MM.1S (cell line): ENCODE measurements at regions not wholly inside any gene's neighbourhood (a gene's known extent, or its start where the extent isn't known, plus 50 kb on each side); places are given as distances from the start of the nearest gene placed in this dataset.

Experiments used
- DNase-seq: peaks from one replicate; pipeline ENCODE4 v3.0.0-alpha.2; 2015
- H2AFZ ChIP-seq: fragments of 300-600 bp; sonication (generic); 2 replicates; pipeline ENCODE4 v1.6.0; 2016; ENCODE audit warnings: antibody characterized with exemption, low read length
- H3F3A ChIP-seq: fragments of 300-600 bp; sonication (generic); 2 replicates; pipeline ENCODE4 v1.6.1; 2016; ENCODE audit warnings: mild to moderate bottlenecking, antibody characterized with exemption, low read length, moderate library complexity, mixed read lengths; ENCODE audit not compliant: insufficient read depth
- H3K27ac ChIP-seq: fragments of 300-600 bp; sonication (generic); 2 replicates; pipeline ENCODE4 v1.5.1; 2016; ENCODE audit warnings: mild to moderate bottlenecking, low read length
- H3K27me3 ChIP-seq: fragments of 300-600 bp; sonication (generic); replicated peaks from 2 replicates; pipeline ENCODE4 v1.6.0; 2016; ENCODE audit warnings: low read length; ENCODE audit not compliant: insufficient read depth
- H3K36me3 ChIP-seq: fragments of 300-600 bp; sonication (generic); replicated peaks from 2 replicates; pipeline ENCODE4 v1.6.1; 2016; ENCODE audit warnings: mild to moderate bottlenecking, low read length, mixed read lengths; ENCODE audit not compliant: insufficient read depth
- H3K4me1 ChIP-seq: fragments of 300-600 bp; sonication (generic); 2 replicates; pipeline ENCODE4 v1.6.1; 2016; ENCODE audit warnings: low read length, mixed read lengths
- H3K4me2 ChIP-seq: fragments of 300-600 bp; sonication (generic); 2 replicates; pipeline ENCODE4 v1.6.0; 2016; ENCODE audit warnings: low read depth, low read length
- H3K4me3 ChIP-seq: fragments of 300-600 bp; sonication (generic); 2 replicates; pipeline ENCODE4 v1.5.1; 2016; ENCODE audit warnings: low read length, mixed read lengths
- H3K79me2 ChIP-seq: fragments of 300-600 bp; sonication (generic); 2 replicates; pipeline ENCODE4 v1.6.1; 2016; ENCODE audit warnings: mixed run types, low read length, mixed read lengths
- H3K9ac ChIP-seq: fragments of 300-600 bp; sonication (generic); 2 replicates; pipeline ENCODE4 v1.6.1; 2016; ENCODE audit warnings: low read length, mixed read lengths
- H3K9me2 ChIP-seq: fragments of 300-600 bp; sonication (generic); replicated peaks from 2 replicates; pipeline ENCODE4 v1.6.1; 2016; ENCODE audit warnings: mild to moderate bottlenecking, low read length, mixed read lengths; ENCODE audit not compliant: insufficient read depth
- H3K9me3 ChIP-seq: fragments of 300-600 bp; sonication (generic); replicated peaks from 2 replicates; pipeline ENCODE4 v1.6.1; 2016; ENCODE audit warnings: mild to moderate bottlenecking, low read length, mixed read lengths; ENCODE audit not compliant: insufficient read depth
- H4K20me1 ChIP-seq: fragments of 300-600 bp; sonication (generic); 2 replicates; pipeline ENCODE4 v1.6.1; 2016; ENCODE audit warnings: mild to moderate bottlenecking, low read length, moderate library complexity, mixed read lengths; ENCODE audit not compliant: insufficient read depth
- EZH2 ChIP-seq: fragments of 300-600 bp; sonication (generic); optimal IDR thresholded peaks from 2 replicates; pipeline ENCODE3; 2017; ENCODE audit warnings: low read depth, mild to moderate bottlenecking, antibody characterized with exemption, low read length, mixed read lengths
- EZH2phosphoT487 ChIP-seq: fragments of 300-600 bp; sonication (generic); IDR thresholded peaks from 2 replicates; pipeline ENCODE4 v1.6.1; 2018; ENCODE audit warnings: antibody characterized with exemption, low read length
- TF ChIP-seq, protein P1 (sequence below): fragments of 300-600 bp; sonication (generic); IDR thresholded peaks from 2 replicates; pipeline ENCODE4 v1.5.1; 2016; ENCODE audit warnings: antibody characterized with exemption, low read length, mixed read lengths

DNA sequence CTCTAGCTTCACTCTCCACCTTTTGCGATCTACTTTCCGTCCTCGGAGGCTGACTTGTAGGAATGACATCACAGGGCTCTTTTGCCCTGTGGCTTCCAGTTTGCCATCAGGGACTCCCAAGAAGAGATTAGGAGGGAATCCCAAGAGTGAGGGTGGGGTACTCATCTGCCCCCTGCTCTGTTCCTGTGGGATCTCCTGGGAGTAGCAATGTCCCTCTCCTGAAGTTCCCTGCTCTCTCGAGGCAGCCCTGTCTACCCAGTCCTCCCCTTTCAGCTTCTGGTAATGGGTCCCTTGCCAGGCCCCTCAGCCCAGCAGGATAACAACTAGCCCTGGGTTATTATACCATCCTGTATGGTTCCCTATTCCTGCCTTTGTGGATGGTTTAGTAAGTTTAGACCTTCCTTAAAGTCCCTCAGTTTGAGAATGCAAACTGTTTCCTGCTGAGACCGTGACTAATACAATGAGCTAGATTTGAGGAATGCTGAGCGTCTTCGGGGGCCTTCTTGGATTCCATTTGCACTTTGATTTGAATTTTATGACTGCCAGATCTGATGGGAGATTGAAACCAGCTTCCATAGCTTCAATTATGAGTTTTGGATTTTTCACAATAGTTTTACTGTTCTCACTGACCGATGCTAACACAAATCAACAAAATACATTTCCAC lies 73.7 kb upstream of the IPO5 start:
- TF ChIP-seq EZH2: no peak
- TF ChIP-seq EZH2phosphoT487: no peak
- TF ChIP-seq, protein P1, sequence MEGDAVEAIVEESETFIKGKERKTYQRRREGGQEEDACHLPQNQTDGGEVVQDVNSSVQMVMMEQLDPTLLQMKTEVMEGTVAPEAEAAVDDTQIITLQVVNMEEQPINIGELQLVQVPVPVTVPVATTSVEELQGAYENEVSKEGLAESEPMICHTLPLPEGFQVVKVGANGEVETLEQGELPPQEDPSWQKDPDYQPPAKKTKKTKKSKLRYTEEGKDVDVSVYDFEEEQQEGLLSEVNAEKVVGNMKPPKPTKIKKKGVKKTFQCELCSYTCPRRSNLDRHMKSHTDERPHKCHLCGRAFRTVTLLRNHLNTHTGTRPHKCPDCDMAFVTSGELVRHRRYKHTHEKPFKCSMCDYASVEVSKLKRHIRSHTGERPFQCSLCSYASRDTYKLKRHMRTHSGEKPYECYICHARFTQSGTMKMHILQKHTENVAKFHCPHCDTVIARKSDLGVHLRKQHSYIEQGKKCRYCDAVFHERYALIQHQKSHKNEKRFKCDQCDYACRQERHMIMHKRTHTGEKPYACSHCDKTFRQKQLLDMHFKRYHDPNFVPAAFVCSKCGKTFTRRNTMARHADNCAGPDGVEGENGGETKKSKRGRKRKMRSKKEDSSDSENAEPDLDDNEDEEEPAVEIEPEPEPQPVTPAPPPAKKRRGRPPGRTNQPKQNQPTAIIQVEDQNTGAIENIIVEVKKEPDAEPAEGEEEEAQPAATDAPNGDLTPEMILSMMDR: no peak
- H3K4me1 ChIP-seq: no peaks in the 10 kb centered on the region
- H3K9me3 ChIP-seq: no peaks in the 10 kb centered on the region
- no peaks in the 10 kb centered on the region for H3K27me3 ChIP-seq
- no peak overlapping the region for H3K4me2 ChIP-seq
- no peaks in the 10 kb centered on the region for H3K9me2 ChIP-seq
- H2AFZ ChIP-seq: no peak overlapping the region
- H4K20me1 ChIP-seq: no peaks in the 10 kb centered on the region
- no peaks in the 10 kb centered on the region for H3K79me2 ChIP-seq
- H3K4me3 ChIP-seq: no peak overlapping the region
- H3F3A ChIP-seq: no peaks in the 10 kb centered on the region
- no peak overlapping the region for H3K27ac ChIP-seq
- no peaks in the 10 kb centered on the region for H3K36me3 ChIP-seq
- no peak for DNase-seq
- no peak overlapping the region for H3K9ac ChIP-seq

DNA sequence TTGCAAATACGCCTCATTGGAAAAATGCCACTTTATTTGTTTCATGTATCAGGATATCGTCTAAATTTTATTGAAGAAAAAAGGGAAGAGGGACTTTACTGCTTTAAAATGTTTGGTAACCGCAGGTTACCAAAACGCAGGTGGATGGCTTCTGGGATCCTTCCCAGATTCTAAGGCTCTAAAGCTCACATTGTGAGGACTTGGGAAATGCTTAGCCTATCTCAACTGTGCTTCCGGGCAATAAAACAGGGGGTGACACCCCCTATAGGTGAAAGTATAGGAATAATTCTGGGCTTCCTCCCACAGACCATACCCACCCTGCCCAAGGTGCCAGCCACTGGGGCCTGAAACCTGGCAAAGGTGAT lies 73.2 kb upstream of the IPO5 start:
- no peaks in the 10 kb centered on the region for H4K20me1 ChIP-seq
- no peak overlapping the region for H3K27ac ChIP-seq
- DNase-seq: no peak
- no peaks in the 10 kb centered on the region for H3K4me1 ChIP-seq
- no peak for TF ChIP-seq EZH2phosphoT487
- H2AFZ ChIP-seq: no peak overlapping the region
- no peak overlapping the region for H3K4me2 ChIP-seq
- H3K79me2 ChIP-seq: no peaks in the 10 kb centered on the region
- no peak overlapping the region for H3K4me3 ChIP-seq
- no peaks in the 10 kb centered on the region for H3F3A ChIP-seq
- no peaks in the 10 kb centered on the region for H3K9me3 ChIP-seq
- H3K27me3 ChIP-seq: no peaks in the 10 kb centered on the region
- no peaks in the 10 kb centered on the region for H3K9me2 ChIP-seq
- H3K9ac ChIP-seq: no peak overlapping the region
- H3K36me3 ChIP-seq: no peaks in the 10 kb centered on the region

DNA sequence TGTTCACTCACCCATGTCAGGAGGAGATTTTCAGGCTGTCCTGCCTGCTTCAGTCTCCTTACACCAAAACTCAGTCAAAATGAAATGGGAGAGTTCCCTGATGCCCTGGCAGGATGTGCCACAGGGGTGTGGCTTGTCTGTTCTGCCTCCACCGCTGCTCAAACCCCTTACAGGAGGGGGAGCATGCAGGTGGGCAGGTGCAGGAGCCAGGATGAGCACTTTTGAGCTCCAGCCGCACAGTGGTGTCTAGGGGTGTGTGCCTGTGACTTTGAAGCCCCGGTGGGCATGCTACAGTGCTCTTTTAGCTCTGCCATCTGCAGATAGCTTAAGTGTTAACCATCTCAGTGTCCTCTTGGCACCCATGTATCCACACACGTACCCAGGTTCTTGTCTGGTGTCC lies 71.9 kb upstream of the IPO5 start:
- Histone ChIP-seq H3K36me3 (no peaks in the 10 kb centered on the region), H4K20me1 (no peaks in the 10 kb centered on the region), H3K4me3 (no peak overlapping the region), H3K9ac (no peak overlapping the region), H3K9me3 (no peaks in the 10 kb centered on the region), H3K4me2 (no peak overlapping the region), H3K9me2 (no peaks in the 10 kb centered on the region), H3K27me3 (no peaks in the 10 kb centered on the region), H3K79me2 (no peaks in the 10 kb centered on the region), H3F3A (no peaks in the 10 kb centered on the region), H3K4me1 (no peaks in the 10 kb centered on the region), H2AFZ (no peak overlapping the region), H3K27ac (no peak overlapping the region)
- no peak for DNase-seq
- TF ChIP-seq EZH2 (no peak), EZH2phosphoT487 (no peak)
- TF ChIP-seq, protein P1: no peak

DNA sequence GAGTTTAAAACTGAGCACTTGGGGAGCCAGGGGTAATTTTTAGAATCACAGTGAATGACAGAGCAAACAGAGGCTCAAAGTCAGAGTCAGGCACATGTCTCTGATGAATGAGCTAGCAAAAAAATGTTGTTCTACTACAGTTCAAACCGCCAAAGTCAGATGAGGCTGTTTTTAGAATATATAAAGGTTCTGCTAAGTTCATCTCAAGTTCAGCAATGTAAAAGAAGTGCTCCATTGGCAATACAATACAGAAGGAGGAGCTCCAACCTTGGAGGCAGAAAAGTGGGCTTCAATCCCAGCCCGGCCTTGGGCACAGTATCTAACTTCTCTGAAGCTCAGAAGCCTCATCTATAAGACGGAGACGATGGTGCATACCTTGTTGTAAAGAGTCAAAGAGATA lies 70.1 kb upstream of the IPO5 start:
- Histone ChIP-seq H2AFZ (no peak overlapping the region), H3K36me3 (no peaks in the 10 kb centered on the region), H3K79me2 (no peaks in the 10 kb centered on the region), H3K9me2 (no peaks in the 10 kb centered on the region), H3K4me3 (no peak overlapping the region), H3K27ac (no peak overlapping the region), H3K4me1 (no peaks in the 10 kb centered on the region), H3K4me2 (no peak overlapping the region), H3K27me3 (no peaks in the 10 kb centered on the region), H3F3A (no peaks in the 10 kb centered on the region), H3K9me3 (no peaks in the 10 kb centered on the region), H3K9ac (no peak overlapping the region), H4K20me1 (no peaks in the 10 kb centered on the region)
- no peak for DNase-seq
- no peak for TF ChIP-seq EZH2
- TF ChIP-seq, protein P1: no peak
